Neuron (in vitro differentiated cells): ENCODE measurements at regions not wholly inside any gene's neighbourhood (a gene's known extent, or its start where the extent isn't known, plus 50 kb on each side); places are given as distances from the start of the nearest gene placed in this dataset.

Source experiments
- H2AFZ ChIP-seq: one replicate; pipeline ENCODE4 v1.6.1; 2013; ENCODE audit warnings: low read depth, mild to moderate bottlenecking, inconsistent platforms, low read length, moderate library complexity
- H3K27me3 ChIP-seq: one replicate; pipeline ENCODE4 v1.6.1; 2013; ENCODE audit warnings: low read length; ENCODE audit not compliant: insufficient read depth
- H3K36me3 ChIP-seq: one replicate; pipeline ENCODE4 v1.6.1; 2013; ENCODE audit warnings: low read length; ENCODE audit not compliant: insufficient read depth
- H3K4me1 ChIP-seq: one replicate; pipeline ENCODE4 v1.6.1; 2013; ENCODE audit warnings: low read length; ENCODE audit not compliant: insufficient read depth
- H3K4me3 ChIP-seq: 2 replicates; pipeline ENCODE4 v1.5.1; 2013; ENCODE audit warnings: mild to moderate bottlenecking, low read length, moderate library complexity
- H3K9me3 ChIP-seq: one replicate; pipeline ENCODE4 v1.6.1; 2013; ENCODE audit warnings: low read length

GRCh38 chr13:104843401-104843800 lies 1692.1 kb downstream of the EFNB2 start:
- no peak overlapping the region for H3K4me3 ChIP-seq
- no peaks in the 10 kb centered on the region for H3K4me1 ChIP-seq
- no peaks in the 10 kb centered on the region for H3K9me3 ChIP-seq
- peak overlapping the region; percentile 33 for H2AFZ ChIP-seq
- no peaks in the 10 kb centered on the region for H3K36me3 ChIP-seq
- H3K27me3 ChIP-seq, result no peaks in the 10 kb centered on the region

- Histone ChIP-seq H3K4me1 (no peaks in the 10 kb centered on the region), H3K9me3 (no peaks in the 10 kb centered on the region), H2AFZ (no peak overlapping the region), H3K4me3 (no peak overlapping the region), H3K36me3 (no peaks in the 10 kb centered on the region), H3K27me3 (no peaks in the 10 kb centered on the region)
Measured at GRCh38 chr13:104841110-104841509, 1694.4 kb downstream of the EFNB2 start.

DNA sequence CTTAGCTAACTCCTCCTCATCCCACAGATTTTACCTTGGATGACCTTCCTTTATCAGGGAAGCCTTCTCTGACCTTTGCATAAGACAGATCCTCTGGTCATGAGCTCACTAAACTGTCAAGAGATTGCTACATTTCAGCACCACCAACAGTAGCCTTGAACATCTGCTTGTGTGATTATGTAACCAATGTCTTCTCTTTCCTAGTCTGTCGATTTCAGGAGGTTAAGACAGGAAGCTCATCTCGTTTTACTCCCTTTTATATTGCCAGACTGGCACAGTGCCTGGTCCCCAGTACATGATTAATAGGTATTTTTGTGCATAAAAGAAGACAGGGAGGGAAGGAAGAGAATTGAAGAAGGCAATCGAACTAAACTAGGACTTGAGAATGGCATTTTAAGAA lies 1697.7 kb downstream of the EFNB2 start:
- Histone ChIP-seq H3K4me3 (no peak overlapping the region), H3K27me3 (no peaks in the 10 kb centered on the region), H3K36me3 (no peaks in the 10 kb centered on the region), H3K9me3 (no peaks in the 10 kb centered on the region), H2AFZ (no peak overlapping the region), H3K4me1 (no peaks in the 10 kb centered on the region)

GRCh38 chr13:104833221-104833620 lies 1702.2 kb downstream of the EFNB2 start:
- Histone ChIP-seq H3K27me3 (no peaks in the 10 kb centered on the region), H2AFZ (no peak overlapping the region), H3K4me1 (no peaks in the 10 kb centered on the region), H3K4me3 (no peak overlapping the region), H3K9me3 (no peaks in the 10 kb centered on the region), H3K36me3 (no peaks in the 10 kb centered on the region)

DNA sequence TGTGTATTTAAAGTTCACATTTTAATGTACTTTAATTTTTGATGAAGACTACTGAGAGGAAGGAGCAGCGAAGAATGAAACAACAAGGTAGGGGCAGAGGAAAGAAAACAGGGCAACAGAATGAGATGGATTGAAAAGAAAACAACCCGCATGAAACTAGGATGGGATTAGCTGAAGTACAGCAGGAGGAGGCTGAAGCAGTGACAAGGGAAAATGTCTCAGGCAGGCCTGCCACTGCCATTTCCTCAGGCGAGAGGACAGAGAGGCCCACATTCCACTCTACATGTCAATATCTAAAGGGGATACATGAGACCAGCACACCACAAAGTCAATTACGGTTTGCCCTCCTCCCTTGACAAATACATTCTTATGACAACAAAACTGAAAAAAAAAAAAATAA lies 1703.2 kb downstream of the EFNB2 start:
- Histone ChIP-seq H2AFZ (no peak overlapping the region), H3K4me3 (no peak overlapping the region), H3K27me3 (no peaks in the 10 kb centered on the region), H3K4me1 (no peaks in the 10 kb centered on the region), H3K9me3 (no peaks in the 10 kb centered on the region), H3K36me3 (no peaks in the 10 kb centered on the region)

DNA sequence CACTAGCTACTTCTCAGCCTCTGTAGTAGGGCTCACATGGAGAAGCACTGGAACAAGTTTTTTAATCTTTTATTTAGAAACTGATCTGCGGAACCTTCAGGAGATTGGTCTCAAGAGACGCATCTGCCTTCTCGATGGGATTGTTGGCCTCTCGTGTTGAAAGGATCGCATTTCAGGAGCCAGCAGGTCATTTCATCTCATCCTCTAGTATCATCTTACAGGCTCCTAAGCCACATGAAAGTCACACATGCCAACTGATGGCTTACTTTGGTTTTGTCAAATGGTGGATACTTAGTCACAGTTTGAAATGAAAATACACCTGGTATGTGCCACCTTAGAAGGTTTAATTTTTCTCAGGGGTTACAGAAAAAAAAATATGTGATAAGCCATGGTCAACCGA lies 1703.6 kb downstream of the EFNB2 start:
- Histone ChIP-seq H3K27me3 (no peaks in the 10 kb centered on the region), H3K4me3 (no peak overlapping the region), H3K36me3 (no peaks in the 10 kb centered on the region), H3K9me3 (no peaks in the 10 kb centered on the region), H3K4me1 (no peaks in the 10 kb centered on the region), H2AFZ (no peak overlapping the region)

- H3K9me3 ChIP-seq, result no peaks in the 10 kb centered on the region
- no peaks in the 10 kb centered on the region for H3K36me3 ChIP-seq
- H3K4me1 ChIP-seq, result no peaks in the 10 kb centered on the region
- H3K4me3 ChIP-seq, result no peak overlapping the region
- H3K27me3 ChIP-seq, result no peaks in the 10 kb centered on the region
- H2AFZ ChIP-seq, result no peak overlapping the region
Measured at GRCh38 chr13:104823709-104824108, 1711.8 kb downstream of the EFNB2 start.

GRCh38 chr13:104823071-104823470 lies 1712.4 kb downstream of the EFNB2 start:
- Histone ChIP-seq H3K36me3 (no peaks in the 10 kb centered on the region), H3K4me3 (no peak overlapping the region), H3K4me1 (no peaks in the 10 kb centered on the region), H2AFZ (no peak overlapping the region), H3K9me3 (no peaks in the 10 kb centered on the region), H3K27me3 (no peaks in the 10 kb centered on the region)

DNA sequence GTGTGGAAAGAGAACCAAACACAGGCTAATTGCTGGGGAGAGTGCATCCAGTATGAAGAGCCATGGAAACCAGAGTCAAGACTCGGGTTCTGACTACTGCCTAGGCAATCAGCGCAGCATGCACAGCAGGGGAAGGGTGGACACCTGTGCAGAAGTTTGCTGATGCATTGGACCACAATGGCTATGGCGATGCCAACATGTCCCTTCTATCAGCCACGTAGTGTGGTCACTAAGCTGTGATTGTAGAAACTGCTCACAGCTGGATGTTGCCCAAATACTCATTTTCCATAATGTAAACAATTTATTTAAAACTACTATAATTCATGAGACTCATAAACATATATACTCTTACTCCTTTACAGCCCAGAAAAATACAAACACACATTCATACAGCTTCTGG lies 1718.2 kb downstream of the EFNB2 start:
- Histone ChIP-seq H3K4me1 (no peaks in the 10 kb centered on the region), H3K27me3 (no peaks in the 10 kb centered on the region), H2AFZ (no peak overlapping the region), H3K36me3 (no peaks in the 10 kb centered on the region), H3K9me3 (no peaks in the 10 kb centered on the region), H3K4me3 (no peak overlapping the region)

DNA sequence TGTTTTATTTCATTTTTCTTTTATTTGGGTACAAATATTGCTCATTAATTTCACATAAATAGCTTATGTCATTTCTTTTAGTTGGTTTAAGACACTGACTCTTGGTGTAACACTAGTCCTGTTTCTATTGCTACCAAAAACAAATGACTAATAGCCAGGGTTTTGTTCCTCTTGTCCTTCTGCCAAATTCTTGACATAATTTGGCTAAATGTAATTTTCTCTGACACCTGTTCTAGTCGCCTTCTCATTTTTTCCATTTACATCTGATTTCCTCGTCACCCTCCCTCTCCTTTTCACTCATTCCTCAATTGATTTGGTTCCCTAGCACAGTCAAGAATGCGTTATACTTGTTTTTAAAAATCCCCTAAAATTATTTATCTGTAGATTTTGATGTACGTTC lies 1718.7 kb downstream of the EFNB2 start:
- H3K27me3 ChIP-seq, result no peaks in the 10 kb centered on the region
- H3K36me3 ChIP-seq, result no peaks in the 10 kb centered on the region
- no peak overlapping the region for H2AFZ ChIP-seq
- no peaks in the 10 kb centered on the region for H3K9me3 ChIP-seq
- H3K4me1 ChIP-seq, result no peaks in the 10 kb centered on the region
- H3K4me3 ChIP-seq, result no peak overlapping the region

DNA sequence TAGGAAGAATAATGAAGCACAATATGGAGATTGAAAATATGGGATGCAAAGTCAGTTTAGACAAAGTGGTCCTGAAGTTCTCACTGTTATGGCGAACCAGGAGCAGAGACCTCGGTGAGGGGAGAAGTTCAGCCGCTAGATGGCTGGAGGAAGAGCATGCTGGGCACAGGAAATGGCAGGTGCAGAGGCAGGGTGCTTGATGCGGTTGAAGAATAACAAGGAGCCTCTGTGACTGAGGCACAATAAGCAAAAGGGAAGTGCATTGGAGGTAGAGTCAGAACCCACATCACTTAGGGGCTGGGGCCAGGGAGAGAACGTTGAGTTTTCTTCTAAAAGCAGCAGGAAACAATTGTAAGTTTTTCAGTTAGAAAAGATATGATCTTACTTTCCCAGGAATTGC lies 1725.2 kb downstream of the EFNB2 start:
- Histone ChIP-seq H3K36me3 (no peaks in the 10 kb centered on the region), H3K4me1 (no peaks in the 10 kb centered on the region), H2AFZ (no peak overlapping the region), H3K9me3 (no peaks in the 10 kb centered on the region), H3K4me3 (no peak overlapping the region), H3K27me3 (no peaks in the 10 kb centered on the region)

DNA sequence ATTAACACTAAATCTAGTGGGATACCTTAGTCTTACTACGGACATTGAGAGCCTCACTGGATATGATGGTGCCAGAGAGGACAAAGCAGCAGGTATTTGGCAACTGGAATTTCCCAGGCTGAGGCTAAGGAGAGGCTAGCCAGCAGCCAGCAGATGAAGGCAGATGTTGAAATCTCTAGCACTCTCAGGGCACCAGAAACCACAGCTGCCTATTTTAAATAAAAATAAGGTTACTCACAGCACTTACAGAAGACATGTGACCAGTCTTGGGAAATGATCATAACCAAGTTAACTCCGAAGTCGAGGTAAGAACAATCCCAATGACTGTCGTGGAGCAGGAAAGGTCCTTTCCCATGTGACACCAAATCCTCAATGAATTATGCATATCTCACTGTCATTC lies 1726.0 kb downstream of the EFNB2 start:
- H3K36me3 ChIP-seq, result no peaks in the 10 kb centered on the region
- no peak overlapping the region for H3K4me3 ChIP-seq
- no peaks in the 10 kb centered on the region for H3K9me3 ChIP-seq
- H2AFZ ChIP-seq, result no peak overlapping the region
- no peaks in the 10 kb centered on the region for H3K27me3 ChIP-seq
- H3K4me1 ChIP-seq, result no peaks in the 10 kb centered on the region

DNA sequence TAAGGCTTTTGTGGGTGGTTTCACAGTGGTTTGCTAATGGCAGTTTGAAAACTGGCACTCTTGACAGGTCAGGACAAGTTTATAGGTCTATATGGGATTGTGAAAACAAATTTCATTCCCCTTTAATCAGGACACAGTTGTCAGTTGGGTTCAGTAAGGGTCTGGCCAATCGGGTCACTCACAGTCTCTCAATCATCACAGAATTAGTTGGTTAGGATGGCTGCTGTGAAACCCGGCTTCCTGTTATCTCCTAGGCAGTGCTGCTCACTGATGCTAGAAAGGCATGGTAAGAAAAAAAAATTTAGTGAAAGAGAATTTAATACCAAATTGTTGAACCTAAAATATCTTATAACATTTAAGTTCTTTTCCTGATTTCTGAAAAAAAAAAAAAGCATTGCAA lies 1730.1 kb downstream of the EFNB2 start:
- Histone ChIP-seq H3K36me3 (no peaks in the 10 kb centered on the region), H2AFZ (no peak overlapping the region), H3K4me1 (no peaks in the 10 kb centered on the region), H3K4me3 (no peak overlapping the region), H3K27me3 (no peaks in the 10 kb centered on the region), H3K9me3 (no peaks in the 10 kb centered on the region)

DNA sequence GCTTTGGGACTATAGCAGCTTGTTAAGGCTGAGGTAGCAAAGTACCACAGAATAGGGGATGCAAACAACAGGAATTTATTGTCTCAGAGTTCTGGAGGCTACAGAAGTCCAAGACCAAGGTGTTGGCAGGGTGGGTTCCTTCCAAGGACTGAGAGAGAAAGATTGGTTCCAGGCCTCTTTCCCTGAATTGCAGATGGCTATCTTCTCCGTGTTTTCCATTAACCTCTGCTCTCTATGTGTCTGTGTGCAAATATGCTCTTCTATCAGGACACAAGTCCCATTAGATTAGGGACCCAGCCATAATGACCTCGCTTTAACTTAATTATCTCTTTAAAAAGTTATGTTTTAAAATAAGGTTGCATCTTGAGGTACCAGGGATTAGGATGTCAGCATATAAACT lies 1732.9 kb upstream of the SLC10A2 start:
- H3K36me3 ChIP-seq, result no peaks in the 10 kb centered on the region
- H3K4me3 ChIP-seq, result no peak overlapping the region
- no peaks in the 10 kb centered on the region for H3K9me3 ChIP-seq
- no peaks in the 10 kb centered on the region for H3K27me3 ChIP-seq
- no peaks in the 10 kb centered on the region for H3K4me1 ChIP-seq
- no peak overlapping the region for H2AFZ ChIP-seq
